ENCODE measurements at regions not wholly inside any gene's neighbourhood (a gene's known extent, or its start where the extent isn't known, plus 50 kb on each side); places are given as distances from the start of the nearest gene placed in this dataset.

DNA sequence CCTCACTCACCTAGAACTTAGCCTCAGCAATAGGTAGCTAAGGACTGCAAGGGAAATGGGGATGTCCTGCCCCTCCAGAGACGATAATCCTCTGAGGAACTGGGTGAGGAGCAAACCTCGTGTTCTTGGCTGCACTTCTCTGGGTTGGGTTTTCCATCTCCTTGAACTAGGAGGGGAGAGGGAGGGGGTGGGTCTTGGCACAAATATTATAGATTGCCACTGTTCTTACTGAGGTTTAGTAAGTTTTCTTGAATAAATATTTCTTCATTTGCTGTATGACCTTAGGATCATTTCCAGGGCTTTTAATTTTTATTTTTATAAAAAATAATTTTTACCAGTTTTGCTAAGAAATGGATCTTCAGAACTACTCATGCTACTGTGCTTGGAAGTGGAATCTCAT lies 406.7 kb upstream of the FZD8 start:
- TF ChIP-seq, protein P1, sequence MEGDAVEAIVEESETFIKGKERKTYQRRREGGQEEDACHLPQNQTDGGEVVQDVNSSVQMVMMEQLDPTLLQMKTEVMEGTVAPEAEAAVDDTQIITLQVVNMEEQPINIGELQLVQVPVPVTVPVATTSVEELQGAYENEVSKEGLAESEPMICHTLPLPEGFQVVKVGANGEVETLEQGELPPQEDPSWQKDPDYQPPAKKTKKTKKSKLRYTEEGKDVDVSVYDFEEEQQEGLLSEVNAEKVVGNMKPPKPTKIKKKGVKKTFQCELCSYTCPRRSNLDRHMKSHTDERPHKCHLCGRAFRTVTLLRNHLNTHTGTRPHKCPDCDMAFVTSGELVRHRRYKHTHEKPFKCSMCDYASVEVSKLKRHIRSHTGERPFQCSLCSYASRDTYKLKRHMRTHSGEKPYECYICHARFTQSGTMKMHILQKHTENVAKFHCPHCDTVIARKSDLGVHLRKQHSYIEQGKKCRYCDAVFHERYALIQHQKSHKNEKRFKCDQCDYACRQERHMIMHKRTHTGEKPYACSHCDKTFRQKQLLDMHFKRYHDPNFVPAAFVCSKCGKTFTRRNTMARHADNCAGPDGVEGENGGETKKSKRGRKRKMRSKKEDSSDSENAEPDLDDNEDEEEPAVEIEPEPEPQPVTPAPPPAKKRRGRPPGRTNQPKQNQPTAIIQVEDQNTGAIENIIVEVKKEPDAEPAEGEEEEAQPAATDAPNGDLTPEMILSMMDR (IDR thresholded peaks at IDR 0.05 in 4 of 5, conservative IDR thresholded peaks at IDR 0.05 in 1 of 5) = no peak
- no peak for TF ChIP-seq POLR2A (IDR thresholded peaks at IDR 0.05)
- H3K27me3 ChIP-seq = no peaks in the 10 kb centered on the region
- no peak overlapping the region for H3K27ac ChIP-seq
- no peak overlapping the region for H3K4me3 ChIP-seq
- intact Hi-C loops (cut with DNase I; ENCODE audit: low total_unique reads) (no loop called here), in situ Hi-C loops (cut with MboI; ENCODE audit: low sequenced_read_pairs in 4 of 4) (no loop called here)
- DNase-seq = no peak
- no peaks in the 10 kb centered on the region for H3K9me3 ChIP-seq
- no peaks in the 10 kb centered on the region for H3K36me3 ChIP-seq
- ATAC-seq = no peak
- H3K4me1 ChIP-seq = no peaks in the 10 kb centered on the region

DNA sequence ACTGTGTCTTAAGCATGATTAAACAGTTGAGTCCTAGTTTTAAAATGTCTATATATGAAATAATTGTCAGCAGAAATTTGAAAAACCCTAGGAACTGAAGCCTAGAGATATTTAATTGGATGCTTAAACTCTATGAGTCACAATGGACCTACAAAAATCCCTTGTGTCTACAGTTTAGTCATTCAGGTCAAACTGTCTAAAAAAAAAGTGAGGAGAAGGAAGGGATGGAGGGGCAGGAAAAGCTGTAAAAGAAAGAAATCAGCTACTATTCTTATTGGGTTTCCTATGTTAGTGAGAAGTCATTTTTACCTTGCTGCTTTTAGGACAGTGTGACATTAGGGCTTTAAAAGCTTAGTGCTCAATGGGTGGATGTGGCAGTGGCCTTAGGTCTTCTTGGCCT lies 406.1 kb upstream of the FZD8 start:
- H3K4me1 ChIP-seq = no peaks in the 10 kb centered on the region
- H3K4me3 ChIP-seq = no peak overlapping the region
- DNase-seq (no peak), ATAC-seq (no peak)
- intact Hi-C loops (cut with DNase I; ENCODE audit: low total_unique reads) = no loop called here
- H3K9me3 ChIP-seq = no peaks in the 10 kb centered on the region
- H3K27me3 ChIP-seq = no peaks in the 10 kb centered on the region
- H3K27ac ChIP-seq = no peak overlapping the region
- in situ Hi-C loops (cut with MboI; ENCODE audit: low sequenced_read_pairs in 4 of 4) = no loop called here
- no peaks in the 10 kb centered on the region for H3K36me3 ChIP-seq
- TF ChIP-seq POLR2A (IDR thresholded peaks at IDR 0.05) = no peak
- TF ChIP-seq, protein P1 (IDR thresholded peaks at IDR 0.05 in 4 of 5, conservative IDR thresholded peaks at IDR 0.05 in 1 of 5) = no peak

DNA sequence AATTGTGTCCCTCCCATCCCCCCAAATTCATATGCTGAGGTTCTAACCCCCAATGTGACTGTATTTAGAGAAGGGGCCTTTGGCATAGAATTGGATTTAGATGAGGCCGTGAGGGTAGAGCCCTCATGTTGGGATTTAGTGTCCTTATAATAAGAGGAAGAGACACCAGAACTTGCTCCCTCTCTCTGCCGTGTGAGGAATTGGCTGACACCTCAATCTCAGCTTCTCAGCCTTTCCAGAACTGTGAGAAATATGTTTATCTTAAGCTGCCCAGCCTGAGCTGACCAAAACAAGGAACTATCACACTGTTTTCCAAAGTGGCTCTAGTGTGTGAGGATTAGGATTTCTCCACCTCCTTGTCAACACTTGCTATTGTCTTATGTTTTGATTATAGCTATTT lies 400.0 kb upstream of the FZD8 start:
- in situ Hi-C loops (cut with MboI; ENCODE audit: low sequenced_read_pairs in 4 of 4) = no loop called here
- Histone ChIP-seq H3K4me3 (no peak overlapping the region), H3K27ac (no peak overlapping the region), H3K36me3 (no peaks in the 10 kb centered on the region), H3K27me3 (no peaks in the 10 kb centered on the region), H3K4me1 (no peaks in the 10 kb centered on the region), H3K9me3 (no peaks in the 10 kb centered on the region)
- no peak for DNase-seq
- intact Hi-C loops (cut with DNase I; ENCODE audit: low total_unique reads) = no loop called here
- ATAC-seq = no peak
- TF ChIP-seq, protein P1 (IDR thresholded peaks at IDR 0.05 in 4 of 5, conservative IDR thresholded peaks at IDR 0.05 in 1 of 5) = no peak
- no peak for TF ChIP-seq POLR2A (IDR thresholded peaks at IDR 0.05)

DNA sequence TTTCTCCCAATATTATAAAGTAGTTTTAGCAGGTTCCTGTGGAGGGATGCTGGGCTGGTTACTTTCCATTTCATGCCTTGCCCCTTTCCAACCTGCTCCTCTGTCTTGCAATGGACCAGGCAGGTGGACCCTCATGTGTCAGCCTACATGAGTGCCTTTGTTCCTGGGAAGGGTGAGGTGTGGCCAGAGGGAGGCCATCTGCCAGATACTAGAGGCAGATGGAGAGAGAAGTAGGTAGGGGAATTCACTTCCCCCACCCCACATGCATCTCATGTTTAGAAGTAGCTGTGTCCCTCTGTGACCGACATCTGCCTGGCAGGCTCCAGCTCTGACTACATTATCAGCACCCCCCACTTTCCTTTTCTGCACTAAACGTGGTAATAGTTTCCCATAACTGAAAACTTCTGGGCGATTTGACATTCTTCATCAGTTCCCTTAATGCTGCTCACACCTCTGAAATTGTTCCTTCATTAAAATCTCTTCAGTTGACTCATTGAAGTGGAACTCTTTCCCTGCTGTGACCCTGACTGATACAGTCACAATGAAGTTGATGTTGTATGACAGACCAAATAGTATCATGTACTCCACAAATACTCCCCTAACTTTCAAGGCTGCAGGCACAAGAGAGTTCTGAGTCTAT lies 396.3 kb upstream of the FZD8 start:
- in situ Hi-C loops (cut with MboI; ENCODE audit: low sequenced_read_pairs in 4 of 4) (no loop called here), intact Hi-C loops (cut with DNase I; ENCODE audit: low total_unique reads) (no loop called here)
- DNase-seq = no peak

More for the DNA sequence above, 396.3 kb upstream of the FZD8 start:
- Histone ChIP-seq H3K9me3 (no peaks in the 10 kb centered on the region), H3K4me1 (no peaks in the 10 kb centered on the region), H3K27me3 (no peaks in the 10 kb centered on the region), H3K4me3 (no peak overlapping the region), H3K27ac (no peak overlapping the region), H3K36me3 (no peaks in the 10 kb centered on the region)
- ATAC-seq = no peak
- TF ChIP-seq POLR2A (IDR thresholded peaks at IDR 0.05) = no peak
- TF ChIP-seq, protein P1 (IDR thresholded peaks at IDR 0.05 in 4 of 5, conservative IDR thresholded peaks at IDR 0.05 in 1 of 5) = no peak

Data from gastrocnemius medialis (tissue), 4 donors.